Retinal pigment epithelial cell (primary cell): ENCODE measurements at regions not wholly inside any gene's neighbourhood (a gene's known extent, or its start where the extent isn't known, plus 50 kb on each side); places are given as distances from the start of the nearest gene placed in this dataset.

Source experiments
- DNase-seq: peaks from one replicate; pipeline ENCODE4 v3.0.0-alpha.2; 2010; ENCODE audit warnings: low read depth
- H3K4me3 ChIP-seq: 2 replicates; pipeline ENCODE4 v1.5.1; 2011; ENCODE audit warnings: mild to moderate bottlenecking, low read length, control low read depth, moderate library complexity
- CTCF ChIP-seq: conservative IDR thresholded peaks from 2 replicates; pipeline ENCODE4 v1.5.1; 2011; ENCODE audit warnings: low read depth, low read length, control low read depth, inconsistent platforms

- DNase-seq: no peak
- no peak overlapping the region for H3K4me3 ChIP-seq
- TF ChIP-seq CTCF: no peak
These were observed 389.8 kb downstream of the HS3ST3B1 start for GRCh38 chr17:14690704-14691103.

- no peak overlapping the region for H3K4me3 ChIP-seq
- DNase-seq: no peak
- peak; percentile 26 for TF ChIP-seq CTCF
These were observed 387.3 kb downstream of the HS3ST3B1 start for GRCh38 chr17:14688134-14688533.

GRCh38 chr17:14672830-14673229, 371.9 kb downstream of the HS3ST3B1 start:
- peak; percentile 73 for DNase-seq
- TF ChIP-seq CTCF: no peak
- H3K4me3 ChIP-seq: no peak overlapping the region

GRCh38 chr17:14670861-14671260, 370.0 kb downstream of the HS3ST3B1 start:
- DNase-seq: no peak
- no peak for TF ChIP-seq CTCF

GRCh38 chr17:14664511-14664910, 363.6 kb downstream of the HS3ST3B1 start:
- no peak overlapping the region for H3K4me3 ChIP-seq
- TF ChIP-seq CTCF: no peak
- no peak for DNase-seq

More at GRCh38 chr17:14670861-14671260, 370.0 kb downstream of the HS3ST3B1 start:
- no peak overlapping the region for H3K4me3 ChIP-seq

GRCh38 chr17:14641117-14641516, 340.2 kb downstream of the HS3ST3B1 start:
- no peak for TF ChIP-seq CTCF
- DNase-seq: no peak

GRCh38 chr17:14637260-14637659, 336.4 kb downstream of the HS3ST3B1 start:
- no peak for TF ChIP-seq CTCF
- H3K4me3 ChIP-seq: no peak overlapping the region
- no peak for DNase-seq

More at GRCh38 chr17:14641117-14641516, 340.2 kb downstream of the HS3ST3B1 start:
- no peak overlapping the region for H3K4me3 ChIP-seq
